Prostate gland (tissue), 2 donors: ENCODE measurements at regions not wholly inside any gene's neighbourhood (a gene's known extent, or its start where the extent isn't known, plus 50 kb on each side); places are given as distances from the start of the nearest gene placed in this dataset.

ENCODE experiments used
- DNase-seq: peaks from one replicate; pipeline ENCODE4 v3.0.0-alpha.2; 2019; ENCODE audit warnings: low spot score
- H3K27ac ChIP-seq, 2 donors: fragments of 200-600 bp; sonication (generic); 2 replicates each; pipeline ENCODE4 v1.5.1; 2017 to 2019
- H3K27me3 ChIP-seq: fragments of 200-600 bp; sonication (generic); replicated peaks from 2 replicates; pipeline ENCODE4 v1.5.1; 2019; ENCODE audit not compliant: insufficient read depth
- H3K36me3 ChIP-seq, 2 donors: fragments of 200-600 bp; sonication (generic); 1 replicate in 1 of 2; 2 replicates in 1 of 2; pipeline versions ENCODE4 v1.5.1 to v1.8.1; 2017 to 2019
- H3K4me1 ChIP-seq: fragments of 200-600 bp; sonication (generic); replicated peaks from 2 replicates; pipeline ENCODE4 v1.5.1; 2019
- H3K4me3 ChIP-seq, 2 donors: fragments of 200-600 bp; sonication (generic); 2 replicates each; pipeline ENCODE4 v1.5.1; 2017 to 2019
- H3K9me3 ChIP-seq: fragments of 200-600 bp; sonication (generic); 2 replicates; pipeline ENCODE4 v1.5.1; 2017
- CTCF ChIP-seq, 4 experiments: fragments of 200-600 bp in 2 of 4; fragments of 450-650 bp in 2 of 4; sonication (generic) in 2 of 4; IDR thresholded peaks; 1 replicate in 3 of 4; 2 replicates in 1 of 4; pipeline ENCODE4 v1.5.1; 2016 to 2019; ENCODE audit warnings: antibody characterized with exemption in 4 of 4, mild to moderate bottlenecking in 2 of 4, moderate library complexity in 2 of 4
- POLR2A ChIP-seq: fragments of 450-650 bp; IDR thresholded peaks from one replicate; pipeline ENCODE4 v1.6.1; 2016; ENCODE audit warnings: antibody characterized with exemption, mild to moderate bottlenecking
- POLR2AphosphoS5 ChIP-seq: sonication (generic); formaldehyde crosslinking; IDR thresholded peaks from one replicate; pipeline ENCODE4 v1.6.1; 2017; ENCODE audit warnings: antibody characterized with exemption
- WGBS: methylation state at CpG from one replicate; pipeline ENCODE4 v1.1.5; 2018; 5-methylcytosine and 5-hydroxymethylcytosine counted together
- intact Hi-C: fragments of 100-400 bp; cut with DNase I; formaldehyde crosslinking; loops from one replicate; pipeline ENCODE4 v1.14.2; 2022

GRCh38 chr2:161052214-161052613, 108.0 kb upstream of the TANK start:
- Histone ChIP-seq H3K36me3 (no peaks in the 10 kb centered on the region), H3K27ac (no peak overlapping the region), H3K4me3 (no peak overlapping the region), H3K9me3 (no peaks in the 10 kb centered on the region), H3K27me3 (no peaks in the 10 kb centered on the region), H3K4me1 (no peaks in the 10 kb centered on the region)
- TF ChIP-seq POLR2A (no peak), CTCF (IDR thresholded peaks at IDR 0.05) (no peak), POLR2AphosphoS5 (no peak)
- intact Hi-C loops, result no loop called here
- DNase-seq, result no peak
- WGBS, result 83% methylated on average over 1 of the region's 1 CpG

GRCh38 chr2:161055289-161055688, 104.9 kb upstream of the TANK start:
- no peak for DNase-seq
- Histone ChIP-seq H3K9me3 (no peaks in the 10 kb centered on the region), H3K36me3 (no peaks in the 10 kb centered on the region), H3K27ac (no peak overlapping the region), H3K27me3 (no peaks in the 10 kb centered on the region), H3K4me1 (no peaks in the 10 kb centered on the region), H3K4me3 (no peak overlapping the region)
- no peak for TF ChIP-seq POLR2AphosphoS5
- no peak for TF ChIP-seq POLR2A
- TF ChIP-seq CTCF (IDR thresholded peaks at IDR 0.05), result no peak
- intact Hi-C loops, result no loop called here

GRCh38 chr2:161059388-161059787, 100.8 kb upstream of the TANK start:
- no peak overlapping the region for H3K4me3 ChIP-seq
- H3K27me3 ChIP-seq, result no peaks in the 10 kb centered on the region
- no peak for DNase-seq
- WGBS, result 72% methylated on average over 1 of the region's 1 CpG
- intact Hi-C loops, result no loop called here
- no peaks in the 10 kb centered on the region for H3K9me3 ChIP-seq
- TF ChIP-seq POLR2A (no peak), POLR2AphosphoS5 (no peak), CTCF (IDR thresholded peaks at IDR 0.05) (no peak)
- H3K4me1 ChIP-seq, result no peaks in the 10 kb centered on the region
- H3K36me3 ChIP-seq, result no peaks in the 10 kb centered on the region
- no peak overlapping the region for H3K27ac ChIP-seq

- DNase-seq, result no peak
- Histone ChIP-seq H3K27me3 (no peaks in the 10 kb centered on the region), H3K27ac (no peak overlapping the region), H3K4me3 (no peak overlapping the region), H3K4me1 (no peaks in the 10 kb centered on the region), H3K36me3 (no peaks in the 10 kb centered on the region), H3K9me3 (no peaks in the 10 kb centered on the region)
- 76% methylated on average over 4 of the region's 4 CpGs for WGBS
- TF ChIP-seq CTCF (IDR thresholded peaks at IDR 0.05) (no peak), POLR2AphosphoS5 (no peak), POLR2A (no peak)
- intact Hi-C loops, result loop anchor here (5.0 kb wide), 1 partner anchor 949 kb away; no protein-coding TSS in a partner anchor
These were observed 98.4 kb upstream of the TANK start for GRCh38 chr2:161061786-161062185.

- intact Hi-C loops, result loop anchor here (5.0 kb wide), 1 partner anchor 951 kb away; no protein-coding TSS in a partner anchor
- Histone ChIP-seq H3K4me3 (no peak overlapping the region), H3K4me1 (no peaks in the 10 kb centered on the region), H3K36me3 (no peaks in the 10 kb centered on the region), H3K27me3 (no peaks in the 10 kb centered on the region), H3K27ac (no peak overlapping the region), H3K9me3 (no peaks in the 10 kb centered on the region)
- peak; percentile 91 for DNase-seq
- TF ChIP-seq POLR2AphosphoS5 (peak; percentile 82), CTCF (IDR thresholded peaks at IDR 0.05) (peak; percentile 66 to 91 (median 86)), POLR2A (no peak)
- WGBS, result 16% methylated on average over 8 of the region's 8 CpGs
These were observed 96.9 kb upstream of the TANK start for GRCh38 chr2:161063157-161063945.
